ENCODE measurements at regions not wholly inside any gene's neighbourhood (a gene's known extent, or its start where the extent isn't known, plus 50 kb on each side); places are given as distances from the start of the nearest gene placed in this dataset.
"Not testable (repeated sequence)": the region's sequence is repeated elsewhere in the genome, so short reads cannot be mapped to it uniquely, and the experiment has no call there.

GRCh38 chr9:87387351-87388011, 110.2 kb upstream of the DAPK1 start:
- no peaks in the 10 kb centered on the region for H3K27me3 ChIP-seq (replicated peaks in 1 of 7)
- WGBS, 5 donors = 82 to 92% (median 90%) methylated on average over 5 of the region's 5 CpGs
- H3K9me3 ChIP-seq = peaks cover 0 to 2% (median 0%) of the 10 kb centered on the region in 8 donors
- no peak for DNase-seq
- no peaks in the 10 kb centered on the region for H3K36me3 ChIP-seq
- intact Hi-C loops (cut with DNase I; ENCODE audit: low total_unique reads) = no loop called here
- no peak for TF ChIP-seq POLR2AphosphoS5 (IDR thresholded peaks at IDR 0.05)
- no peak for TF ChIP-seq CTCF (IDR thresholded peaks at IDR 0.05 in 8 of 11, conservative IDR thresholded peaks at IDR 0.05 in 3 of 11)
- TF ChIP-seq POLR2A (IDR thresholded peaks at IDR 0.05) = no peak
- H3K4me3 ChIP-seq = no peak overlapping the region
- H3K27ac ChIP-seq = no peak overlapping the region
- H3K4me1 ChIP-seq = no peaks in the 10 kb centered on the region

- DNase-seq; H3K27me3 ChIP-seq (replicated peaks in 1 of 7); H3K36me3 ChIP-seq; H3K9me3 ChIP-seq; H3K4me3 ChIP-seq; H3K27ac ChIP-seq; H3K4me1 ChIP-seq; intact Hi-C loops (cut with DNase I; ENCODE audit: low total_unique reads): not testable (repeated sequence)
- 87 to 93% (median 90%) methylated on average over 8 of the region's 8 CpGs for WGBS, 5 donors
Measured at GRCh38 chr9:87388708-87389107, 109.0 kb upstream of the DAPK1 start.

- no peaks in the 10 kb centered on the region for H3K27me3 ChIP-seq (replicated peaks in 1 of 7)
- 79 to 89% (median 84%) methylated on average over 3 of the region's 3 CpGs for WGBS, 5 donors
- H3K27ac ChIP-seq = no peak overlapping the region
- H3K4me1 ChIP-seq = no peaks in the 10 kb centered on the region
- peaks cover 0 to 10% (median 0%) of the 10 kb centered on the region in 8 donors for H3K9me3 ChIP-seq
- no peaks in the 10 kb centered on the region for H3K36me3 ChIP-seq
- intact Hi-C loops (cut with DNase I; ENCODE audit: low total_unique reads) = no loop called here
- no peak for TF ChIP-seq POLR2AphosphoS5 (IDR thresholded peaks at IDR 0.05)
- TF ChIP-seq POLR2A (IDR thresholded peaks at IDR 0.05) = no peak
- no peak for TF ChIP-seq CTCF (IDR thresholded peaks at IDR 0.05 in 8 of 11, conservative IDR thresholded peaks at IDR 0.05 in 3 of 11)
- no peak for DNase-seq
- H3K4me3 ChIP-seq = no peak overlapping the region
Measured at GRCh38 chr9:87389936-87390335, 107.7 kb upstream of the DAPK1 start.

- Histone ChIP-seq H3K27ac (no peak overlapping the region), H3K4me1 (no peaks in the 10 kb centered on the region), H3K36me3 (no peaks in the 10 kb centered on the region), H3K4me3 (no peak overlapping the region), H3K9me3 (peaks cover 0 to 10% (median 0%) of the 10 kb centered on the region in 8 donors), H3K27me3 (replicated peaks in 1 of 7) (no peaks in the 10 kb centered on the region)
- no peak for DNase-seq
- WGBS, 5 donors = 60 to 90% (median 68%) methylated on average over 2 of the region's 2 CpGs
- TF ChIP-seq POLR2AphosphoS5 (IDR thresholded peaks at IDR 0.05) = no peak
- TF ChIP-seq CTCF (IDR thresholded peaks at IDR 0.05 in 8 of 11, conservative IDR thresholded peaks at IDR 0.05 in 3 of 11) = no peak
- TF ChIP-seq POLR2A (IDR thresholded peaks at IDR 0.05) = no peak
- intact Hi-C loops (cut with DNase I; ENCODE audit: low total_unique reads) = no loop called here
Measured at GRCh38 chr9:87390361-87390760, 107.3 kb upstream of the DAPK1 start.
